Spleen (tissue), 7 donors: ENCODE measurements at regions not wholly inside any gene's neighbourhood (a gene's known extent, or its start where the extent isn't known, plus 50 kb on each side); places are given as distances from the start of the nearest gene placed in this dataset.

ENCODE experiments used
- CTCF ChIP-seq, 11 experiments: fragments of 200-600 bp in 7 of 11; fragments of 450-650 bp in 4 of 11; sonication (generic) in 4 of 11; IDR thresholded peaks in 8 of 11; conservative IDR thresholded peaks in 3 of 11; 1 replicate in 7 of 11; 2 replicates in 4 of 11; pipeline versions ENCODE4 v1.4.0 to v1.8.0; 2016 to 2021; ENCODE audit warnings: antibody characterized with exemption in 11 of 11, inconsistent platforms in 4 of 11, mild to moderate bottlenecking in 1 of 11
- POLR2A ChIP-seq, 3 donors: fragments of 450-650 bp; IDR thresholded peaks; one replicate each; pipeline ENCODE4 v1.5.1; 2017; ENCODE audit warnings: antibody characterized with exemption in 3 of 3, mild to moderate bottlenecking in 1 of 3
- POLR2AphosphoS5 ChIP-seq, 3 donors: sonication (generic); formaldehyde crosslinking; IDR thresholded peaks; one replicate each; pipeline ENCODE4 v1.5.1; 2017; ENCODE audit warnings: antibody characterized with exemption in 3 of 3
- donor health status: DM: no; HTN: no; CAD: no; lungs with moderate emphysema.
- donor health status: DM: no; HTN: no; CAD: no.
- donor health status: DM: no; HTN: no; CAD: no.

DNA sequence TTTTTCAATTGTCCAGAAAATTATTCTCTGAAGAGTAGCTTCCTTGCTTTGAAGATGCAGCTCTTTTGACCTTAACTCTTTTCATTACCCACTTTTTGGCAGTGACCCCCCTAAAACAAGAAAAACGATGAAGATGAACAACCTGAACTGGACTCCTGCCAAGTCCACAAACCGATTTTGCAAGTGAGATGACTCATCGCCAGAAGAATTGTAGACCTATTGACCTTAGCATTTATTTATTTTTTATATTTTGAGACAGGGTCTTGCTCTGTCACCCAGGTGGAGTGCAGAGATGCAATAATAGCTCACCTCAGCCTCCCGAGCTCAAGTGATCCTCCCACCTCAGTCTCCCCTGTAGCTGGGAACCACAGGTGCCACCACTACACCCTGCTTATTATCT is 859.2 kb downstream of the GATA3 start:
- TF ChIP-seq CTCF (IDR thresholded peaks at IDR 0.05 in 8 of 11, conservative IDR thresholded peaks at IDR 0.05 in 3 of 11): no peak
- TF ChIP-seq POLR2A (IDR thresholded peaks at IDR 0.05): no peak
- no peak for TF ChIP-seq POLR2AphosphoS5 (IDR thresholded peaks at IDR 0.05)
